Neural progenitor cell (in vitro differentiated cells): ENCODE measurements at regions not wholly inside any gene's neighbourhood (a gene's known extent, or its start where the extent isn't known, plus 50 kb on each side); places are given as distances from the start of the nearest gene placed in this dataset.

Experiments used
- DNase-seq: peaks from one replicate; pipeline ENCODE4 v3.0.0-alpha.2; 2016; ENCODE audit warnings: low spot score
- H2AFZ ChIP-seq: fragments of 200-600 bp; sonication (generic); replicated peaks from 2 replicates; pipeline ENCODE4 v1.6.1; 2016; ENCODE audit warnings: antibody characterized with exemption
- H3F3A ChIP-seq: fragments of 200-600 bp; sonication (generic); 2 replicates; pipeline ENCODE4 v1.6.1; 2016; ENCODE audit warnings: antibody characterized with exemption, low read depth
- H3K27ac ChIP-seq: fragments of 200-600 bp; sonication (generic); 2 replicates; pipeline ENCODE4 v1.5.1; 2016; ENCODE audit warnings: mild to moderate bottlenecking
- H3K27me3 ChIP-seq: fragments of 200-600 bp; sonication (generic); 2 replicates; pipeline ENCODE4 v1.6.1; 2016; ENCODE audit warnings: mild to moderate bottlenecking, moderate library complexity
- H3K36me3 ChIP-seq: fragments of 200-600 bp; sonication (generic); 2 replicates; pipeline ENCODE4 v1.5.1; 2016
- H3K4me1 ChIP-seq: fragments of 200-600 bp; sonication (generic); 2 replicates; pipeline ENCODE4 v1.6.1; 2016; ENCODE audit warnings: mixed run types
- H3K4me2 ChIP-seq: fragments of 200-600 bp; sonication (generic); 2 replicates; pipeline ENCODE4 v1.6.1; 2016
- H3K4me3 ChIP-seq: fragments of 200-600 bp; sonication (generic); 2 replicates; pipeline ENCODE4 v1.5.1; 2016
- H3K79me2 ChIP-seq: fragments of 200-600 bp; sonication (generic); 2 replicates; pipeline ENCODE4 v1.6.1; 2016; ENCODE audit warnings: low read depth
- H3K9ac ChIP-seq: fragments of 200-600 bp; sonication (generic); 2 replicates; pipeline ENCODE4 v1.6.1; 2016
- H3K9me3 ChIP-seq: fragments of 200-600 bp; sonication (generic); 2 replicates; pipeline ENCODE4 v1.5.1; 2016; ENCODE audit warnings: low read depth
- H4K20me1 ChIP-seq: fragments of 200-600 bp; sonication (generic); 2 replicates; pipeline ENCODE4 v1.6.1; 2016; ENCODE audit warnings: low read depth
- H3K27ac Mint-ChIP-seq: 3 replicates; pipeline ENCODE4 v1.8.0; 2021; ENCODE audit warnings: mixed read lengths
- H3K27me3 Mint-ChIP-seq: 2 replicates; pipeline ENCODE4 v1.8.0; 2022; ENCODE audit warnings: low read depth, mild to moderate bottlenecking, inconsistent platforms, moderate library complexity, mixed read lengths; ENCODE audit not compliant: insufficient read depth
- H3K36me3 Mint-ChIP-seq: 3 replicates; pipeline ENCODE4 v1.8.0; 2021; ENCODE audit warnings: mixed read lengths
- H3K4me1 Mint-ChIP-seq: 3 replicates; pipeline ENCODE4 v1.8.0; 2021; ENCODE audit warnings: mixed read lengths
- H3K4me3 Mint-ChIP-seq: 3 replicates; pipeline ENCODE4 v1.8.0; 2021; ENCODE audit warnings: mild to moderate bottlenecking, moderate library complexity, mixed read lengths
- H3K9me3 Mint-ChIP-seq: 3 replicates; pipeline ENCODE4 v1.8.0; 2020; ENCODE audit warnings: mixed read lengths
- CTCF ChIP-seq: fragments of 200-600 bp; sonication (generic); IDR thresholded peaks from 2 replicates; pipeline ENCODE4 v1.5.1; 2017; ENCODE audit warnings: antibody characterized with exemption, mild to moderate bottlenecking
- EZH2 ChIP-seq: fragments of 200-600 bp; sonication (generic); IDR thresholded peaks from 2 replicates; pipeline ENCODE4 v1.6.1; 2017; ENCODE audit warnings: antibody characterized with exemption, mild to moderate bottlenecking, moderate library complexity
- EZH2phosphoT487 ChIP-seq: fragments of 200-600 bp; sonication (generic); IDR thresholded peaks from 2 replicates; pipeline ENCODE4 v1.6.1; 2017; ENCODE audit warnings: antibody characterized with exemption

GRCh38 chr1:233485385-233485784 lies 128.5 kb upstream of the KCNK1 start:
- Histone ChIP-seq H3K27me3 (no peaks in the 10 kb centered on the region), H2AFZ (no peak overlapping the region), H3K4me3 (no peak overlapping the region), H3F3A (no peaks in the 10 kb centered on the region), H3K27ac (no peak overlapping the region), H3K79me2 (no peaks in the 10 kb centered on the region), H3K9ac (no peak overlapping the region), H3K36me3 (no peaks in the 10 kb centered on the region), H3K4me2 (no peak overlapping the region), H3K4me1 (no peaks in the 10 kb centered on the region), H3K9me3 (no peaks in the 10 kb centered on the region), H4K20me1 (no peaks in the 10 kb centered on the region)
- Mint-ChIP-seq H3K27ac (no peak overlapping the region), H3K36me3 (no peaks in the 10 kb centered on the region), H3K4me3 (no peak overlapping the region), H3K4me1 (no peaks in the 10 kb centered on the region), H3K27me3 (no peaks in the 10 kb centered on the region), H3K9me3 (peaks cover 4% of the 10 kb centered on the region)
- no peak for DNase-seq
- no peak for TF ChIP-seq EZH2
- no peak for TF ChIP-seq EZH2phosphoT487
- no peak for TF ChIP-seq CTCF

GRCh38 chr1:233485809-233486398 lies 128.0 kb upstream of the KCNK1 start:
- Histone ChIP-seq H3F3A (no peaks in the 10 kb centered on the region), H3K4me2 (no peak overlapping the region), H3K9me3 (no peaks in the 10 kb centered on the region), H3K79me2 (no peaks in the 10 kb centered on the region), H3K36me3 (no peaks in the 10 kb centered on the region), H2AFZ (no peak overlapping the region), H4K20me1 (no peaks in the 10 kb centered on the region), H3K4me3 (no peak overlapping the region), H3K27ac (no peak overlapping the region), H3K9ac (no peak overlapping the region), H3K27me3 (no peaks in the 10 kb centered on the region), H3K4me1 (no peaks in the 10 kb centered on the region)
- TF ChIP-seq EZH2phosphoT487 (no peak), CTCF (no peak), EZH2 (no peak)
- H3K4me1 Mint-ChIP-seq, result no peaks in the 10 kb centered on the region
- H3K27ac Mint-ChIP-seq, result no peak overlapping the region
- H3K36me3 Mint-ChIP-seq, result no peaks in the 10 kb centered on the region
- no peak for DNase-seq
- H3K9me3 Mint-ChIP-seq, result peaks cover 4% of the 10 kb centered on the region
- no peak overlapping the region for H3K4me3 Mint-ChIP-seq
- peaks cover 1% of the 10 kb centered on the region for H3K27me3 Mint-ChIP-seq

- H3K9me3 ChIP-seq, result no peaks in the 10 kb centered on the region
- Mint-ChIP-seq H3K36me3 (no peaks in the 10 kb centered on the region), H3K27ac (no peak overlapping the region), H3K4me3 (no peak overlapping the region), H3K9me3 (peaks cover 4% of the 10 kb centered on the region), H3K4me1 (no peaks in the 10 kb centered on the region), H3K27me3 (peaks cover 3% of the 10 kb centered on the region)
- no peak for TF ChIP-seq EZH2phosphoT487
- no peak for TF ChIP-seq EZH2
- TF ChIP-seq CTCF, result no peak
- no peaks in the 10 kb centered on the region for H3F3A ChIP-seq
- no peak overlapping the region for H3K27ac ChIP-seq
- no peak overlapping the region for H3K4me2 ChIP-seq
- H3K27me3 ChIP-seq, result no peaks in the 10 kb centered on the region
- no peaks in the 10 kb centered on the region for H3K4me1 ChIP-seq
- no peaks in the 10 kb centered on the region for H3K79me2 ChIP-seq
- DNase-seq, result no peak
- no peak overlapping the region for H2AFZ ChIP-seq
- no peaks in the 10 kb centered on the region for H3K36me3 ChIP-seq
- no peak overlapping the region for H3K4me3 ChIP-seq
- H4K20me1 ChIP-seq, result no peaks in the 10 kb centered on the region
- H3K9ac ChIP-seq, result no peak overlapping the region
Measured at GRCh38 chr1:233487408-233487807, 126.5 kb upstream of the KCNK1 start.
